Stimulated activated CD4-positive, alpha-beta T cell treated with anti-CD3 and anti-CD28 coated beads, Interleukin-2, amount 100 ng/mL, for 4 hours (primary cell): ENCODE measurements at regions not wholly inside any gene's neighbourhood (a gene's known extent, or its start where the extent isn't known, plus 50 kb on each side); places are given as distances from the start of the nearest gene placed in this dataset.

Experiments used
- DNase-seq: peaks from one replicate; pipeline ENCODE4 v3.0.0-alpha.2; 2020; ENCODE audit warnings: low read depth

DNA sequence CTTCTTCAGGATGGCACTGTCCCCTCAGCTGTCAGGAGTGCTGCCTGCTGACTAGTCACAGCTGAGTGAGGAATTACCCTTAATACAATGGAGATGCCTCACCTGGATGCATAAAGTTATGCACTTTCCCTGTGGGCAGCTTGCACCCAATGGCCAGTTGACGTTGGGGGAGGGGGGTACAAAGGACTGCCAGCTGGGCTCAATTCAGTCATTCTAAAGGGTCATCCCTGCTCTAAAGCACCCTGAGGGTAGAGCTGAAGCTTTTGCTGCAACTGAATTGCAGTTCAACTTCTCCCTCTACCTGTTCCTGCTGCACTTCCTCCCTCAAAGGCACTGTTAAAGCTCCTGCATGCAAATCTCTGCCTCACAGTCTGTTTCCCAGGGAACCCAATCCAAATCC lies 147.8 kb upstream of the SESN3 start:
- DNase-seq = no peak

DNA sequence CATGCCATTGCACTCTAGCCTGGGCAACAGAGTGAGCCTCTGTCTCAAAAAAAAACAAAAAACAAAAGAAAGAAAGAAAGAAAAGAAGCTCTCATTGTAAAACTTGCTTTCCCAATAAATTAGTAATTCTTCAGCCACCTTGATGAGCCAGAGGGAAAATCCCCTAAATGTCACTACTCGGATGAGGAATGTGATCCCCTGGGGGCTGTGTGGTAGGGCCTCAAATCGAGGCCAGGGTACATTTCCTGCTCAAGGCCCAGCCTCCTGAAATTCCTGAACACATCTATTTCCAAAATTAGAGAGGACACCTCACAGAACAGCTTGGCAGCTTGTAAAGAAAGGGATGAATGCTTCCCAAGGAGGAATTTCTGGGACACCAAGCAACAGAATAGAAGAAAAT lies 147.1 kb upstream of the SESN3 start:
- DNase-seq = no peak

DNA sequence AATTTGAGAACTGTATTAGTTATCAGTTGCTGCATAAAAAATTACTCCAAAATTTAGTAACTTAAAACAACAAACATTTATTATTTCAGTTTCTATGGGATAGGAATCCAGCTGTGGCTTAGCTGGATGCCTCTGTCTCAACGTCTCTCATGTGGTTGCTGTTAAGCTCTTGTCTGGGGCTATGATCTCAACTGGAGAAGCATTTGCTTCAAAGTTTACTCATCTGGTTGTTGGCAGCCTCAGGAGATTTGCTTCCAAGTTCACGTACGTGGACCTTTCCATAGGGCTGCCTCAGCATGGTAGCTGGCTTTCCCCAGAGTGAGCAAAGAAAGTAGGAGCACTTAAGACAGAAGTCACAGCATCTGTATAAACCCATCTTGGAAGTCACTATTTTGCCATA lies 144.9 kb upstream of the SESN3 start:
- DNase-seq = no peak

DNA sequence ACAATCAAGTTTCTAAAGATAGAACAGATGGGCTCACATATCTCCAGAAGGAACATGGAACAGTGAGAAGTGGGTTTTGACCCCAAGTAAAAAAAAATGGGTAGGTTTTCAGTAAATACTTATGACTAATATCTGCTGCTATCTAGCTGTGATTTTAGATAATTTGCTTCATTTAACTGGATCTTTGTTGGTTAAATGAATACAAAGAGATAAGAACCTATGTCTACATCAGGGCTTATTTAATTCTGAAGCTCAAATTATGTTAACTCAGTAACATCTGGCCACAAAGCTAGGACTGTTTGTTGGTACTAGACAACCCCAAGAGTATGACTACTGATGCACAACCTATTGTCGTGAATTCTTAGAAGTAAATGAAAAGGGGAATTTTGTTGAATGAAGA lies 144.4 kb upstream of the SESN3 start:
- DNase-seq = no peak

DNA sequence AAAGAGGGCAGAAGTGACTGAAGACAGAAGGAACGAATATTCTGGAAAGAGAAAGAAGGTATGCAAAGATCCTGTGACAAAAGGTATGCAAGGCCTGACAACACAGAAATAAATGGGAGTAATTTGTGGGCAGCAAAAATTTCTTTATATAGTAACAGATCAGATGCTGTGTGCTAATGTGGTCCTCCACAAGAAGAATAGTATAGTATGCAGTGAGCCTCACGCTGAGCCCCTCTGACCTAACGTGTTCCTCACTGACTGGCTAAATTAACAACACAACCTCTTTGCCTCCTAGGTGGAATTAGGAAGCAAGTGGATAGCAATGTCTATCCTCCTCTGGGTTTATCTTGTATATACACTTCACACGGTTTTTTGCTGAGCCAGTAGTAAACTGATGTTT lies 143.1 kb upstream of the SESN3 start:
- no peak for DNase-seq

DNA sequence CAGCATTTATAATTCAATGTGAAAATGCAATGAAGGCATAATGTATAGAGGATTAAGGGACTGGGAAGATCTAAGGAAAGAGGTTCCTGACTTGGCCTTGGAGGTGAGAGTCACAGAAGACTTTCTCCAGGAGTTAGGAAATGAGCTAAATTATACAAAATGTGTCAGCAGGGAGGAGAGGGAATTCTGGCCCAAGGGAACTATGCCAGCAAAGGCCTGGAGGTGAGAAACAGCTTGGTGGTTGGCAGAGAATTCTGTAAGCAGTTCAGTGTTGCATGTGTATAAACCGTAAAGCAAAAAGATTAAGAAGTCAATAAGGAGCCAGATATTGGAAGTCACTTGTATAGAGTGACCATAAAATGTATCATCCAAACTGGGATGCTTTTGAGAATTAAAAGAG lies 142.2 kb upstream of the SESN3 start:
- DNase-seq = no peak

DNA sequence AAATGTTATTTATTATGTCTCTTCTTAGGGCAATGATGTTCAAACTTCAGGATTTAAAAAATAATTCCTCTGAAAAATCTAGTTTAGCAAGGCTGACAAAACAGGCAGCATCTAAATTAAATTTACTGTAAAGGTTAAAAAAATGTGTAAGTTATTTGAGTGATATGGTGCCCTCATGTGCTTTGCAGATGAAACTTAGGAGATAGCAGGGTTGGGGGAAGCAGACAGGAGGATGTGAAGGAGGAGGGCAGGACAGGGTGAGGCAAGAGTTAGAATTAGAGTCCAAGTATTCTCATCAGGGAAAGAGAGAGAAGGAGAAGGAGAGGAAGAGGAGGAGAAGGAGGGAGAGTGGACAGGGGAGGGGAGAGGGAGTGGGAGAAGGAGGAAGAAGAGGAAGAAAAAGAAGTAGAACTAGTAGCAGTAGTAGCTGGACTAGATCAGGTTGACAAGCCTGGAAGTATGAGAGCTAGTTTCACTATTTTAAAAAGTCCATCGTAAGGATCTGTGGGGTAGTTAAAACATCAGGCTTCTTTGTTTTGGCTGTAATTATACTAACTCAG lies 141.2 kb upstream of the SESN3 start:
- no peak for DNase-seq

DNA sequence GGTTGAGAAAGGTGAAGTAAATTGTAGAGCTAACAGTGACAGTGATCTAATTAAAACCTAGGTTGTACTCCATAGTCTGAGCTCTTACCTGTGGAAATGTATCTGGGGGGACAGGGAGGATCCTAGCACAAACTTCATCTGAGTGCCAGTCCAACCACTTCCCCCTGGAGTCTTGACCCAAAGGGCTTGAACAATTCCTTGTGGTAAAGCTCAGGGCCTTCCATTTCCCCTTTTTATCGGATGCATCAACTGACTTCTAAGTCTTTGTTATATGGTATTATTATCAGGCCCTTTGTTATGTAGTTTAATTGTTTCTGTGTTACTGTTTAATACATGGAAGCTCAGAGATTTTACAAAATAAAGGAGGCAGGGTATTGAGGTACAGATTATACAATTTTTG lies 140.2 kb upstream of the SESN3 start:
- DNase-seq = no peak

DNA sequence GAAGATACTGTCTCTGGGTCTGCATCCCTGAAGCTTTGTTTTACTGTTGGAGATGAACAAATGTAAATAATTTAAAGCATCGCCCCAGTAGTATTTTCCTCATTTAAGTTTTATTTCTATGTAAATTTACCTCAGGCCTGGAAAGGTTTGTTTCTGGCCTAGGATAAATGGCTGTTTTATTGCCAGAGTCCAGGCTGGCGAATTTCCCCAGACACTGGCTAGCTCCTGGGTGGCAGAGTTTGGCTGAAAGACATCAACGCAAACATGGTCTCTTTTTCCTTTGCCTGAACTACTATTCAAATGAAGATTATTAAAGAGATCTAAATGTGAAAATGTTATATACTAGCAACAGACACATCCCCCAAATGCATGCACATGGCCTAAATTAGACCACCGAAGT lies 136.7 kb upstream of the SESN3 start:
- DNase-seq = no peak

DNA sequence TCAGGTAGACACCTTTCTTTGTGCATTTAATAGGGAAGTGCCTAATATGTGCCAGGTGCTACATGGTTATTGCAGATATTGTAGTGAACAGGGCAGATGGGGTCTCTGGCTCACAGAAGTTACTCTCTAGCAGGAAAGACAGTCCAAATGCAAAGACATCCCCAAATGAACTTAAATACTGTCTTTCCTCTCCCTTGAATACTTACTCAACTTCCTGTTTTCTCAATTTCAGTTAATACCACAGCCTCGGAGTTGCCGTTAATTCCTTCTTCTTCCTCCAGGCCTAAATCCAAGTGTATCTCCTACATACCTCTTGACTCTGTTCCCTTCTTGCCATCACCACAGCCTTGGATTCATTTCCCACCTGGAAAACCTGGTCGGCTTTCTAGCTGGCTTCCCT lies 134.3 kb upstream of the SESN3 start:
- DNase-seq = no peak

DNA sequence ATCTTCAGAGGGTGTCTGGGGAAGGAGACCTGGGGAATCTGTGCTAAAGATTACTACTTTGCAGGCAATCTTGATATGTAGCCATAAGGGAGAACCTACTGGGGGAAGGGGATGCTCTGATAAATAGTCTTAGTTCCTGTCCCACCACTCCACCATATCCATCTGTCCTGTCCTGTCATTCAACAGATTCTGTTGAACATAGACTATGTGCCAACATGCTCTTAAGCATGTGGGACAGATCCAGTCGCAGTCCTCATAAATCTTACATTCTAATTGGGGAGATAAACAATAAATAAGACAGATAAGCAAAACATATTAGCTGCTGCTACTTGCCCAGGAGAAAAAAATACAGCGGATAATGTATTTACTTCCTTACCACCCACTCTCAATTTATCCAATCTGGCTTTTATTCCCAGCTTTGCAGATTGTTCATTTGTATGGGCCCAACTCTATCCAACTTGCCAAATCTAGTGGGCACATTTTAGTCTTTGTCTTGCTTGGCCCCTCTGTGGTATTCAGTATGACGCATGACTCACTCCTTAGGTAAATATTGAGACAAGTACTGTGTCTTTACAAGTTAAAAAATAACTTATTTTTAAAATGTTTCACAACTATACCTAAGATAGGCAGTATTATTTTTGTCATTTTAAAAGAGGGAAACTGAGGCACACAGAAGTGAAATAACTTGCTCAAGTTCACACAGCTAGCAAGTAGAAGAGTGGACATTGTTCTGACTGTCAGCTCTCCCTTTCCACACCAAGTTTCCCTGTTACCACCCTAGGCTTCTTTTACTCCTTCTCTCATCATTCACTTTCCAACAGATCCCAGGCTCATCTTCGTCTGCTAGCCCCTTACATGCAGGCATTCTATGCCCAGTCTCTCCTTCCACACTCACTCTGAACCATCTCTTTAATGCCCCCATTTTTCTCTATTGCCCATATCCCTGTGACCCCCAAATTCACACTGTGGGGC lies 133.6 kb upstream of the SESN3 start:
- no peak for DNase-seq

DNA sequence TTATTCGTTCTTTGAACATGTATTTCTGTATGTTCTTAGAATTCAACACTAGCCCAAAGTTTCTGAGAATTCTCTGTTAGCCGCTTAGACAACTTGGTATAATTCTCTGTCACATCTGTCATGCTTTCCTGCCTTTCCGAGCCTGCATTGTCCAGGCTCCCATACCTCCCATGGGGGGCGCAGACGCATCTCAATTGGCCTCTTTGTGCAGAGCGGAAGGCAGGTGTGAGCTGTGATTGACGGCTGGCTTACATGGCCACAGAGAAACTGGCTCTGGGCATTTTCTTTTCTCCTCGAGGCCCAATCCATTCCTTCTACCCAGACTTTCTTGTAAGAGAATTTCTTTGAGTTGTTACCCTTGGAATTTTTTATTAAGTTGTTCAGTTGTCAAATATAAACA lies 132.7 kb upstream of the SESN3 start:
- DNase-seq = no peak

DNA sequence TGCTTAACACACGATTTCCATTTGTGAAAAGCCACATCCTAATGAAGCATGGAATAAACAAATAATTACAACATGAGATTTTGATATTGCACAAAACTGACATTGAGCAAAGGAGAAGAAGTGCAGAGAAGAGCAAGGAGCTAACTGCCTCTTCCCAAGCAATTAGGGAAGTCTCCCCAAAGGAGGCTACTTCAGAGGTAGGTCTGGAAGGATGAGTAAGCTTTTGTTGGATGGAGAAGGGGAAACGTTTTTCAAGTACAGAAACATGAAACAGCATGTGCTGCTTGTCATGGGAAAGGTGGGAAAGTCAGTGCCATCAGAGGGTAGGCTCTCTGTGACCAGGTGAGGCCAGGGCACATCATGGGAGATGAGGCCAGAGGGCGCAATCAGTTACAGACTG lies 132.2 kb upstream of the SESN3 start:
- DNase-seq = no peak

DNA sequence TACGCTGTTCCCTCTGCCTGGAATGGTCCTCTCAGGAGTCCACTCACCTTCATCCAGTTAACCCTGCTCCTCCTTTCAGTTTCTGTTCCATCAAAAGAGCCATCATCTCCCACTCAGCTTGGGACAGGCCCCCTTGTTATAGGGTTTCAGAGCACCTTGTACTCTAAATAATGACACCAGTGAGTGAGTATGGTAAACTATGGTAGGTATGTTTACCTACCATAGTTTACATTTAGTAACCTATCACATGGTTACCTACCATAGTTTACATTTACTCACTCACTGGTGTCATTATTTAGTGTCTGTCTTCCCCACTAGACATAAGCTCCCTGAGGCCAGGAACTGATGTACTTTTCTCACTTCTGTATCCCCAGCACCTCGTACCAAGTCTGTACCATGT lies 130.2 kb upstream of the SESN3 start:
- no peak for DNase-seq

DNA sequence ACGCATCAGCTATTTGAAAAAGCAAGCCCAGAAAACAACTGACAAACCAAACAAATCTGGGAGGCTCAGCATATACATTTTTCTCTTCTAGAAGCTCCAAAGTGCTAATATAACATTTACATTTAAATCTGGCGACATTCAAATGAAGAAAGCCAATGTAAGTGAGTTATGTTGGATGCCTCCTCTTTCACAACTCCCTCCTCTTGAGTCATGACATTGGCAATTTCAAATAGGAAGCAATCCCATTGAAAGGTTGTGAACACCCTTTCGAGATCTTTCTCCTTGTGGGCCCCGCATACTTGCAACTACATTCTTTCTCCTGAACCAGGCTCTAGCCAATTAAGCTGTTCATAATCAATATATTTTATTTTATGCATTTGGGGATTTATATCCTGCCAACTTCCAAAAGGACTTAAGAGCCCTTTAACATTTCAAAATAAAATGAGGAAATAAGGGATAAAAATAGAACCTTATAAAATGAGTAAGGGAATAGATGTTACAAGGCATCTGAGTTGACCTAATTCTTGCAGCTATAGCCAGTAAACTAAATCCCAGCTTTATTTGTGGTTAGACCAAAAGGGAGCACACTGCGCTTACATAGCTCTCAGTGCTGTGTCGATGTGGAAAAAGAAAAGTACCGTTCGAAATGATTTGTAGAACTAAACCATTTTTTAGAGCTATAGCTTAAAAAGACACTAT lies 129.5 kb upstream of the SESN3 start:
- DNase-seq = no peak

DNA sequence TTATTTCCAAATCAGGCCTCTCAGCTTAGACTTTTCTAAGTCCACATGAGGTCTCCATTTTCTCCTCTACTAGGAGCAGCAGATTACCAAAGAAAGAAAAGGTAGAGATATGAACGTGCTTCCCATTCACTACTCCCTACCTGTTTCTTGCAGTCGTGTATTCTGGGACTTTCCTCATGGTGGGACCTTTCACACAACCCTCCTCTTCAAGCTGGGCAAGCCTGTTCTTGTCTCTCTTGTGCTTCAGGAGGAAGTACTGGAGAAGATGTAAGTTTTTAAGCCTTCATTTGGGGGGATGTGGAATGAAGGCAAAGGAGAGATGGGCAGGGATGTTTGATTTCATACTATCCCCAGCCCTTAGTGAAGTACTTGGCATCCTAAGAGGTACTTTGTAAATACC lies 128.8 kb upstream of the SESN3 start:
- DNase-seq = no peak

DNA sequence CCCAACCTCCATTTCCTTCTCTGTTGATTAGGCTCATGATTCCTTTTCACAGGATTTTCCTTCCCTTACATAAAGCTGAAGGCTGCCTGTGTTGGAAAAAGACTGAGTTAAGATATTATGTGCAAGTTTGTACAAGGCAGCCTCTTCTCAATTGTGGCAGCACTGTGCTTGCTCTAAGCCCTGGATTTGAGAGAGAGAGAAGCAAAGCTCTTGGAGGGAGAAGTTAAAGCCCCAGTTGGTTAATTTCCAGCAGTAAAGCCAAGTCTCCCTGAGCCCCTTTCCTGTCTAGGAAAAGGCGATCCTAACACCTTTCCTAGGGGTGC lies 128.3 kb upstream of the SESN3 start:
- DNase-seq = no peak

DNA sequence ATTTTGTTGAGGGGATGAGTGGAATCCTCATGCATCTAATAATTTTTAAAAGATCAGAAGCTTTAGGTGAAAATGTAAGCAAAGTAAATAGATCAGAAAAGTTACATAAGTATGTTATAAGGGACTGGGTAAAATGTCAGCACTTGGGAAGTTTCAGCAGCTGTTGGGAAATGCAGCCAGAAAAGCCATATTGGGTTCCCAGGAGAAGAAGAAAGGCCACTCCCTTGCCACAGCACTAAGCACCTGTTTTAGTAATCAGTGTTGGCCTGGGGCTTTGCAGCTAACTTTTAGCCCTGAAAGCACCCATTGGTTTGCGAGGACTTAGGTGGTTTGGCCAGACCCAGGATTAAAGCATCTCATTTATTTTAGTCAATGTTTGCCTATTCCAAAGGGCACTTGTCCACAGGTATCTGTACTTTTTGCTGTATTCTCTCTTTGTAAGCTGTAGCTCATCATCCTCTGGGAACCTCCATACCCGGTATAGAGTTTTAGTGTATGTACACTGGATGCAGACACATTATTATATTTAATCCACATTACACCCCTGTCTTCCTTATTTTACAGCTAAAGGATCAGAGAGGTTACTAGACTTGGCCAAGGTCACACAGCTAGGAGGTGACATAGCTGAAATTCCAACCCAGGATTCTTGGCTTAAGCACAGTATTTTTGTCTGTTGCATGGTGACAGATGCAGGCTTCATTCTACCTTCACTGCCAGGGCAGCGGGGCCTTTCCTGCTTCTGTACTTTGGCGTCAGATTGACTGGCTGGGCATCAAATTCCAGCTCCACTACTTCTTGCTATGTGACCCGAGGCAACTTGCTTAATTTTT lies 127.7 kb upstream of the SESN3 start:
- no peak for DNase-seq

DNA sequence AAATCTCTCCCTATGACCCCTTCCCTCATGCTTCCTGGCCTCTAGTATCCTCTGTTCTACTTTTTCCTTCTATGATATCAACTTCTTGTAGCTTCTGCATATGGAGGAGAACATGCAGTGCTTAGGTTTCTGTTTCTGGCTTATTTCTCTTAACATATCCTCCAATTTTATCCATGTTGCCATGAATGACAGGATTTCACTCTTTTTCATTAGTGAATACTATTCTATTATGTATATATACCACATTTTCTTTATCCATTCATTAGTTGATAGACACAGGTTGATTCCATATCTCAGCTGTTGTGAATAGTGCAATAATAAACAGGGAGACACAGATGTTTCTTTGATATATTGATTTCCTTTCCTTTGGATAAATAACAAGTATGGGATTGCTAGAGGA lies 123.3 kb upstream of the SESN3 start:
- no peak for DNase-seq

DNA sequence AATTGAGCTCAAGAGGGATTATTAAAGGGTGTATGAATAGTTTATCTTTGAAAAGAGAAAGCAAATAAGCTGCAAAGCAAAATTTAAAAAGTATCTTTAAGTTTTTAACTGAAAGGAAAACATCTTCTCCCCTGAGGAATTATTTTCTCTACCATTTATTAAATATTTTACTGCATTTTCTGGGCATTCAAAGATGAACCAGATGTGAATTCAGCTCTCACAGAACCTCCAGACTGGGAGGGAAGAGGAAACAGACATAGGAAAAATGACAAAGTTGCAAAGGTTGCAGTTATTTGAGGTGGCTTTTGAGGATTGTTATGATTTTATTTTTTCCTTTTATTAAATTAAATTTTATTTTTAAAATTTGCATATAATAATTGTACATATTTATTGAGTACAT lies 122.7 kb upstream of the SESN3 start:
- no peak for DNase-seq

DNA sequence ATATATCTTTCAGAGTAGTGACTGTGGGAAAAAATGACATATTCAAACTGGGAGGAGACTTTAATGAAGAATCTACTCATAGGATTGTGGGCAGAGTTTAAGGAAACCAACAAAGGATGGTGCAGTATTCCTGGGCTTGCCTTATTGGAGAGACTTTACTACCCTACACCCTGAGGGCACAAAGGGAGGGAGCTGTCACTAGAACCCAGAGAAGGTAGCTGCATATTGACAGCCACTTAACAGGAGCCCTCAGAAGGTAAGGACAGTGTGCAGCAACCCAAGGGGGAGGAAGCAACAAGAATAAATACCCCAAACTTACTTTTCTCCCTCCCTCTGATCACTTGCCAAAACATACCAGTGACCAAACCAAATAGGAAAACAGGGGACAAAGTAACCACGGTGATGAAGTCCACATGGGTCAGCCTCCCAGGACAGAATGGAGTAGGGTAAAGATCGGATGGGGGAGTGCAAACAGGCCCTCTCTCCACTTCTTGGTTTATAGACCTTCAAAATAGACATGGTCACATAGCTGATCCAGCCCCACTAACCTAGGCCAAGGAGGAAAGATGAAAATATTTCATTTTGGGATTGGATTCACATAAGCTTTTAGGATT lies 121.8 kb upstream of the SESN3 start:
- DNase-seq = no peak

DNA sequence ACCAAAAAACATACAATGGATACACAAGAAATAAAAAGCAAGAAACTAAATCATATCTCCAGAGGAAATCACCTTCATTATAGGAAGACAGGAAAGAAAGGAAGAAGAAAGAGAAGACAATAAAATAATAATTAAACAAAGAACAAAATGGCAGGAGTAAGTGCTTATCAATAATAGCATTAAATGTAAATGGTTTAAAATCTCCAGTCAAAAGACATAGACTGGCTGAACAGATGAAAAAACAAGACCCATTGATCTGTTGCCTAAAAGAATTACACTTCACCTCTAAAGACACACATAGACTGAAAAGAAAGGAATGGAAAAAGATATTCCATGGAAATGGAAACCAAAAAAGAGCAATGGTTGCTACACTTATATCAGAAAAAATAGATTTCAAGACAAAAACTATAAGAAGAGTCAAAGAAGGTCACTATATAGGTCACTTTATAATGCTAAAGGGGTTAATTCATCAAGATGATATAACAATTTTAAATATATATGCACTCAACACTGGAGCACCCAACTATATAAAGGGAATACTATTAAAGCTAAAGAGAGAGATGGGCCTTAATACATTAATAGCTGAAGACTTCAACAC lies 118.4 kb upstream of the SESN3 start:
- no peak for DNase-seq
